Fibroblast of villous mesenchyme (primary cell): ENCODE measurements at regions not wholly inside any gene's neighbourhood (a gene's known extent, or its start where the extent isn't known, plus 50 kb on each side); places are given as distances from the start of the nearest gene placed in this dataset.

ENCODE experiments used
- DNase-seq: peaks from one replicate; pipeline ENCODE4 v3.0.0-alpha.2; 2010; ENCODE audit warnings: low read depth
- H3K4me3 ChIP-seq: 2 replicates; pipeline ENCODE4 v1.5.1; 2011; ENCODE audit warnings: low read depth, mild to moderate bottlenecking, low read length
- CTCF ChIP-seq: IDR thresholded peaks from 2 replicates; pipeline ENCODE4 v1.5.1; 2012; ENCODE audit warnings: low read depth, mild to moderate bottlenecking, low read length; ENCODE audit not compliant: insufficient read depth

DNA sequence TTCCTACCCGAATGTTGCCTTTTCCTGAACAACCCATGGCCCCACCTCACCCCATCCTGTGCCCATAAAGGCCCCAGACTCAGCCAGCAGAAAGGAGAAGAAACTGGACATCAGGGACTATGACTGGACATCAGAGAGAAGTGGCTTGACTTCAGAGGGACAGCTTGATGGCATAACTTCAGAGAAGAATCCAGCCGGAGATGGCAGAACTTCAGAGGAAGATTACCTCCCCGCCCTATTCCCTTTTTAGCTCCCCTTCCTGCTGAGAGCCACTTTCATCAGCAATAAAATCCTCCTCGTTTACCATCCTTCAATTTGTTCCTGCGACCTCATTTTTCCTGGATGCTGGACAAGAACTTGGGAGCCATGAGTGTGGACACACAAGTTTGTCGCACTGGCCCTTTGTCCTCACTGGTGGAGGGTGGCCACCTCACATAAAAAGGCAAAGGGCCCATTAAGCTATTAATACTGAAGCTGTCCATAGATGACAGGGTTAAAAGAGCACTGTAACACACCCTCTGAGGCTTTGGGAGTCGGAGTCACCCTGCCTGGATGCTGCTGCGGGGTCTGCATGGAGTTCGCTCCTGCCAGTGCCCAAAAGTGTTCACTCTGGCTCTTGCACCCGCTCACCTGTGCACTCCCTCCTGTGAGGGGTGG, 260.4 kb downstream of the SLITRK1 start:
- no peak for DNase-seq
- no peak for TF ChIP-seq CTCF

DNA sequence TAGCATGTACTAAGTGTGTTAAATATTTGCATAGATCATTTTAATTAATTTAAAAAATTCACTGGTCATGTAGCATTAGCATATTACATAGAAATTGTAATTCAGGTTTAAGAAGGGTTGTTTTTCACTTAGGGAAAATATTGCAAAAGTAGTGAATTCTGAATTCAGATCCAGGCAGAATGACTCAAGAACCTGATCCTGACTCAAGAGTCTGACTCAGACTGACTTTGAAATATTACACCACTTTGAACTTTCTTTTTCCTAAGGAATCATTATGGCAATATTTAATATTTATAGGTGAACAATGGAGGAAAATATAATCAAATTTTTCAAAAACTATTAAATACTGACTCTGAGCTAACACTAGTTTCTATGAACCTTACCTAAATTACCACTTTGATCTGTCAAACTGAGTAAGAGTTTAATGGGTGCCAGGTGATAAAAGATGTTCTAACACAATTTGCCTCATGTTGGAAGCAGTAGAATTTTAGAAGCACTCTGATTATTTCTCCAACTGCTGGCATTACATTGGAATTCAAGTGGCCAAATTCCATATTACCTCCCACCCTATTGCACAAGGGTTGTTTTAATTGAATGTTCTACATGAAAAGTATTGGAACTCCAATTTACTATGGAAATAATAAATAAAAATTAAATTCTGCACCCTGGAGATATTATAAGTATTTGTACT, 261.6 kb downstream of the SLITRK1 start:
- no peak overlapping the region for H3K4me3 ChIP-seq
- DNase-seq: no peak
- no peak for TF ChIP-seq CTCF

More for the DNA sequence above, 260.4 kb downstream of the SLITRK1 start:
- no peak overlapping the region for H3K4me3 ChIP-seq

DNA sequence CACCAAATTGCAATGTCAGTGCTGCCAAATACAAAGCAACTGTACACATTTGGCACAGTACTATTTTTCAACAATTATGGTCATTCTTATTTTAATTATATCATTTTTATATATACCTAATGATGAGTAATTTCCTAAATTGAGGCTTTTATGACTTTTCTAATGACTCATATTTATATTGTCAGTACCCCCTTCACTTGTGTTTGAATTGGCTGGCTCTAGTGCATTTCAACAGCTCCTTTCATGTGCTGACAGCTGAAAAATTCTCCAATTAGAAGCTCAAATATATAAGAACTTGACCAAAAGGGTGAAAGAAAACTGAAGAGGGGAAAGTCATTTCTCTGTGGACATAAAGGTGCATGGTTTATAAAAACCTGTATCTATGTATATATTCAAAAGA, 263.3 kb downstream of the SLITRK1 start:
- no peak overlapping the region for H3K4me3 ChIP-seq
- no peak for TF ChIP-seq CTCF
- no peak for DNase-seq

- DNase-seq: no peak
- no peak for TF ChIP-seq CTCF
- no peak overlapping the region for H3K4me3 ChIP-seq
Observed at GRCh38 chr13:83613524-83613923, 268.8 kb downstream of the SLITRK1 start.

DNA sequence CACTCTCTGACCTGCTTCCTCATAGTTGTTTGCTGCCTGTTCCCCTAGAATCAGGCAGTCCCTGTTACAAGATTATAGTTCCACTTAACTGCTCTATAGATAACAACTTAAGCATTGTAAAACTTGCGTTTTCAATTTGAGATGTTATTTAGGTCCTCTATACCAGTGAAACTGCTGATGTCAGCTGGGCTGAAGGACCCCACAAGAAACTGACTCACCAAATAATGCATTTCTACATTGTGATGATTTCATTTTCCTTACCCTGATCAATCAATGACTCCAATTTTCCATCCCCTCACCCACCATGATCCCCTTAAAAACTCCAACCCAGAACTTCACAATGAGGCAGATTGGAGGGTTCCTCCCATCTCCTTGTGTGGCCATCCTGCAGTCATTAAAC, 280.7 kb downstream of the SLITRK1 start:
- TF ChIP-seq CTCF: no peak
- no peak overlapping the region for H3K4me3 ChIP-seq
- DNase-seq: no peak

GRCh38 chr13:83592095-83592494, 290.2 kb downstream of the SLITRK1 start:
- no peak overlapping the region for H3K4me3 ChIP-seq
- no peak for TF ChIP-seq CTCF
- DNase-seq: no peak

DNA sequence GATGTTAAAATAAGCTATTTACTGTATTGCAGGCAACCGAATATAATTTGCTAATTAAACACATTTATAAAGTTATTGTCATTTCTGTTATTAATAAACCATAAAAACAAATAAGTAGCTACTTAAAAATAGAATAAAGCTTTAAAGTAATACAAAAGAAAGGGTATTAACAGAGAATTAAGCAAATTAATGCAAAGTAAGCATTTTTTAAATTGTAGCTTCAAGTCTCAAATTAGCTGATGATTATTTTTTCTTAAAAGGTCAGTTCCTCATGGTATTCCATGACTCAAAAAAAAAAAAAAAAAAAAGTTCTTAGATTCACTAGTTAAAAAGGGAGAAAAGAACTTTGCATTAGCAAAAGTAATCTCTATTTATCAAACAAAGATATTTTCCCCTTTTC, 292.5 kb downstream of the SLITRK1 start:
- H3K4me3 ChIP-seq: no peak overlapping the region
- TF ChIP-seq CTCF: no peak
- no peak for DNase-seq
